Fibroblast of lung (primary cell): ENCODE measurements at regions not wholly inside any gene's neighbourhood (a gene's known extent, or its start where the extent isn't known, plus 50 kb on each side); places are given as distances from the start of the nearest gene placed in this dataset.

Experiments
- CTCF ChIP-seq, 2 donors: IDR thresholded peaks in 1 of 2; conservative IDR thresholded peaks in 1 of 2; 1 replicate in 1 of 2; 2 replicates in 1 of 2; pipeline ENCODE4 v1.5.1; 2011 to 2012; ENCODE audit warnings: low read length in 2 of 2, control low read depth in 1 of 2, inconsistent platforms in 1 of 2, low read depth in 1 of 2, mild to moderate bottlenecking in 1 of 2
- EZH2 ChIP-seq: IDR thresholded peaks from 2 replicates; pipeline ENCODE4 v1.5.1; 2012; ENCODE audit warnings: low read length, control low read depth, mild to moderate bottlenecking; ENCODE audit errors: missing control alignments

- TF ChIP-seq CTCF (conservative IDR thresholded peaks at IDR 0.05 in 1 of 2, IDR thresholded peaks at IDR 0.05 in 1 of 2; ENCODE audit: low read depth in 1 of 2, low read length in 2 of 2) (no peak), EZH2 (no peak)
Observed at GRCh38 chr21:19246018-19246417, 842.4 kb upstream of the TMPRSS15 start.
